ENCODE measurements at regions not wholly inside any gene's neighbourhood (a gene's known extent, or its start where the extent isn't known, plus 50 kb on each side); places are given as distances from the start of the nearest gene placed in this dataset.

GRCh38 chr10:3530783-3531645 lies 254.0 kb downstream of the KLF6 start:
- ATAC-seq (no peak), DNase-seq (no peak)
- no peak overlapping the region for H3K4me3 ChIP-seq
- 68% methylated on average over 14 of the region's 16 CpGs for WGBS (ENCODE audit: insufficient coverage, low coverage, low lambda C conversion rate, missing lambda C conversion rate)
- H3K27ac ChIP-seq, result no peak overlapping the region
- no peaks in the 10 kb centered on the region for H3K9me3 ChIP-seq
- no peaks in the 10 kb centered on the region for H3K27me3 ChIP-seq
- H3K4me1 ChIP-seq, result no peaks in the 10 kb centered on the region
- intact Hi-C loops (cut with DNase I), result no loop called here
- H3K36me3 ChIP-seq, result no peaks in the 10 kb centered on the region
- TF ChIP-seq CTCF (IDR thresholded peaks at IDR 0.05) (no peak), POLR2A (IDR thresholded peaks at IDR 0.05) (no peak)

GRCh38 chr10:3530346-3530745 lies 254.7 kb downstream of the KLF6 start:
- Histone ChIP-seq H3K27ac (no peak overlapping the region), H3K27me3 (no peaks in the 10 kb centered on the region), H3K9me3 (no peaks in the 10 kb centered on the region), H3K36me3 (no peaks in the 10 kb centered on the region), H3K4me1 (no peaks in the 10 kb centered on the region), H3K4me3 (no peak overlapping the region)
- no peak for TF ChIP-seq CTCF (IDR thresholded peaks at IDR 0.05)
- no peak for TF ChIP-seq POLR2A (IDR thresholded peaks at IDR 0.05)
- ATAC-seq, result no peak
- no peak for DNase-seq
- no CpG with 5 or more reads among the region's 13 CpGs for WGBS (ENCODE audit: insufficient coverage, low coverage, low lambda C conversion rate, missing lambda C conversion rate)
- intact Hi-C loops (cut with DNase I), result no loop called here

- ATAC-seq, result no peak
- Histone ChIP-seq H3K27me3 (no peaks in the 10 kb centered on the region), H3K4me1 (no peaks in the 10 kb centered on the region), H3K36me3 (no peaks in the 10 kb centered on the region), H3K27ac (no peak overlapping the region), H3K9me3 (no peaks in the 10 kb centered on the region), H3K4me3 (no peak overlapping the region)
- WGBS (ENCODE audit: insufficient coverage, low coverage, low lambda C conversion rate, missing lambda C conversion rate), result 58% methylated on average over 3 of the region's 11 CpGs
- intact Hi-C loops (cut with DNase I), result no loop called here
- DNase-seq, result no peak
- no peak for TF ChIP-seq CTCF (IDR thresholded peaks at IDR 0.05)
- TF ChIP-seq POLR2A (IDR thresholded peaks at IDR 0.05), result no peak
These were observed 255.3 kb downstream of the KLF6 start for GRCh38 chr10:3529691-3530090.

- 32% methylated on average over 3 of the region's 10 CpGs for WGBS (ENCODE audit: insufficient coverage, low coverage, low lambda C conversion rate, missing lambda C conversion rate)
- Histone ChIP-seq H3K4me1 (no peaks in the 10 kb centered on the region), H3K9me3 (no peaks in the 10 kb centered on the region), H3K27me3 (no peaks in the 10 kb centered on the region), H3K36me3 (no peaks in the 10 kb centered on the region), H3K4me3 (no peak overlapping the region), H3K27ac (no peak overlapping the region)
- TF ChIP-seq POLR2A (IDR thresholded peaks at IDR 0.05) (no peak), CTCF (IDR thresholded peaks at IDR 0.05) (no peak)
- intact Hi-C loops (cut with DNase I), result no loop called here
- DNase-seq (no peak), ATAC-seq (no peak)
These were observed 256.1 kb downstream of the KLF6 start for GRCh38 chr10:3528823-3529403.

All from right lobe of liver (tissue), 6 donors.